Right lobe of liver (tissue), 4 donors: ENCODE measurements at regions not wholly inside any gene's neighbourhood (a gene's known extent, or its start where the extent isn't known, plus 50 kb on each side); places are given as distances from the start of the nearest gene placed in this dataset.

ENCODE experiments used
- CTCF ChIP-seq, 4 donors: fragments of 200-600 bp in 3 of 4; fragments of 450-650 bp in 1 of 4; IDR thresholded peaks; one replicate each; pipeline versions ENCODE4 v1.5.1 to v1.8.0; 2016 to 2022; ENCODE audit warnings: antibody characterized with exemption in 4 of 4, mild to moderate bottlenecking in 2 of 4
- POLR2A ChIP-seq: fragments of 450-650 bp; IDR thresholded peaks from one replicate; pipeline ENCODE4 v1.6.1; 2017; ENCODE audit warnings: antibody characterized with exemption, mild to moderate bottlenecking
- donor health status: DM: no; HTN: no; CAD: no.
- donor health status: DM: no; HTN: no; CAD: no.
- donor health status: DM: no; HTN: yes; CAD: no.

GRCh38 chr3:115232167-115232566 lies 85.1 kb upstream of the ZBTB20 start:
- TF ChIP-seq CTCF (IDR thresholded peaks at IDR 0.05) (no peak), POLR2A (no peak)
